Heart right ventricle (tissue), 16 donors: ENCODE measurements at regions not wholly inside any gene's neighbourhood (a gene's known extent, or its start where the extent isn't known, plus 50 kb on each side); places are given as distances from the start of the nearest gene placed in this dataset.

ENCODE experiments used
- ATAC-seq, 8 donors: fragments of 200-7000 bp; cut with Tn5 transposase; one replicate each; pipeline ENCODE4 v1.9.1; 2020; ENCODE audit warnings: mild to moderate bottlenecking in 8 of 8, moderate library complexity in 8 of 8, moderate number of reproducible peaks in 1 of 8
- DNase-seq, 2 donors: peaks; one replicate each; pipeline ENCODE4 v3.0.0-alpha.2; 2020
- H3K27ac ChIP-seq, 10 donors: fragments of 200-600 bp; sonication (generic) in 2 of 10; one replicate each; pipeline versions ENCODE4 v1.5.0 to v1.8.0; 2020 to 2022; ENCODE audit warnings: mild to moderate bottlenecking in 3 of 10
- H3K27me3 ChIP-seq, 7 donors: fragments of 200-600 bp; one replicate each; pipeline ENCODE4 v1.8.0; 2021 to 2022; ENCODE audit warnings: mild to moderate bottlenecking in 2 of 7
- H3K36me3 ChIP-seq, 9 donors: fragments of 200-600 bp; sonication (generic) in 1 of 9; one replicate each; pipeline versions ENCODE4 v1.5.0 to v1.8.0; 2020 to 2022; ENCODE audit warnings: mild to moderate bottlenecking in 2 of 9
- H3K4me1 ChIP-seq, 9 donors: fragments of 200-600 bp; sonication (generic) in 1 of 9; one replicate each; pipeline versions ENCODE4 v1.5.0 to v1.8.0; 2020 to 2022; ENCODE audit warnings: mild to moderate bottlenecking in 4 of 9
- H3K4me3 ChIP-seq, 10 donors: fragments of 200-600 bp; sonication (generic) in 2 of 10; one replicate each; pipeline versions ENCODE4 v1.5.0 to v1.8.0; 2020 to 2022; ENCODE audit warnings: mild to moderate bottlenecking in 7 of 10, moderate library complexity in 2 of 10
- H3K9me3 ChIP-seq, 11 donors: fragments of 200-600 bp in 10 of 11; sonication (generic) in 2 of 11; one replicate each; pipeline versions ENCODE4 v1.5.0 to v1.8.0; 2013 to 2022; ENCODE audit warnings: mild to moderate bottlenecking in 2 of 11, control low read depth in 1 of 11, moderate library complexity in 1 of 11
- CTCF ChIP-seq, 9 donors: fragments of 200-600 bp; sonication (generic) in 2 of 9; IDR thresholded peaks; one replicate each; pipeline versions ENCODE4 v1.5.0 to v1.8.0; 2021 to 2022; ENCODE audit warnings: antibody characterized with exemption in 9 of 9, mild to moderate bottlenecking in 5 of 9, moderate library complexity in 1 of 9
- WGBS, 2 donors: extraction: QIAGEN DNeasy Blood & Tissue Kit; methylation state at CpG; one replicate each; pipeline ENCODE4 v1.1.7; 2013; ENCODE audit warnings: inconsistent platforms in 1 of 2; 5-methylcytosine and 5-hydroxymethylcytosine counted together
- intact Hi-C, 10 donors: fragments of 100-400 bp; cut with DNase I; formaldehyde crosslinking; loops; one replicate each; pipeline versions ENCODE4 v1.11.1 to v1.14.2; 2022
- donor health status: Arrhythmogenic right ventricular cardiomyopathy.
- donor health status: ischemic (EF 13 %, LVEDD 7.1; RV severe dilation, severe dysfunction).
- donor health status: healthy with polysubstance abuse.
- donor health status: DM: no; HTN: yes; CAD: no.
- donor health status: DM: no; HTN: no; CAD: no.
- donor health status: ischemic (EF 25% LVEDD 6.9; RV normal size, moderate dysfunction).
- donor health status: ischemic (EF 25% LVEDD 5.7; RV mildly dilated, moderate dysfunction).
- donor health status: healthy.
- donor health status: DM: yes; HTN: yes; CAD: no.
- donor health status: Ischemic cardiomyopathy.
- donor health status: ischemic (EF 35%, LVEDD 5.7; RV mildly dilated, moderate dysfunction).
- donor health status: nonischemic (EF 11% LVEDD 7.7; RV severe dilation, severe dysfunction).
- donor health status: DM: yes; HTN: yes; CAD: no.
- donor health status: PGD.
- donor health status: ischemic (EF 29% LVEDD 5.4; RV normal size, mild dysfunction).
- donor health status: nonischemic (EF 23%, LVEDD 6.1; RV moderate dilation, normal function).

- Histone ChIP-seq H3K9me3 (no peaks in the 10 kb centered on the region), H3K4me3 (no peak overlapping the region), H3K27ac (no peak overlapping the region), H3K4me1 (no peaks in the 10 kb centered on the region), H3K36me3 (no peaks in the 10 kb centered on the region), H3K27me3 (peaks cover 0 to 6% (median 0%) of the 10 kb centered on the region in 7 donors)
- 64 to 65% methylated on average over 4 of the region's 4 CpGs for WGBS, 2 donors
- intact Hi-C loops, result no loop called here
- TF ChIP-seq CTCF (IDR thresholded peaks at IDR 0.05), result no peak
- DNase-seq (no peak), ATAC-seq (no peak)
Measured at GRCh38 chr11:13883042-13883441, 79.5 kb upstream of the SPON1 start.

- ATAC-seq, result no peak
- no peaks in the 10 kb centered on the region for H3K36me3 ChIP-seq
- no peak for DNase-seq
- no peak for TF ChIP-seq CTCF (IDR thresholded peaks at IDR 0.05)
- no peak overlapping the region for H3K27ac ChIP-seq
- 82 to 87% methylated on average over 6 of the region's 6 CpGs for WGBS, 2 donors
- no peak overlapping the region for H3K4me3 ChIP-seq
- no peaks in the 10 kb centered on the region for H3K4me1 ChIP-seq
- H3K9me3 ChIP-seq, result no peaks in the 10 kb centered on the region
- intact Hi-C loops, result no loop called here
- H3K27me3 ChIP-seq, result peaks cover 0 to 9% (median 0%) of the 10 kb centered on the region in 7 donors
Measured at GRCh38 chr11:13883589-13883988, 78.9 kb upstream of the SPON1 start.

- no peaks in the 10 kb centered on the region for H3K9me3 ChIP-seq
- H3K36me3 ChIP-seq, result no peaks in the 10 kb centered on the region
- H3K27me3 ChIP-seq, result peaks cover 0 to 14% (median 0%) of the 10 kb centered on the region in 7 donors
- intact Hi-C loops, result no loop called here
- DNase-seq (no peak), ATAC-seq (no peak)
- 89 to 92% methylated on average over 9 of the region's 9 CpGs for WGBS, 2 donors
- H3K4me3 ChIP-seq, result no peak overlapping the region
- no peaks in the 10 kb centered on the region for H3K4me1 ChIP-seq
- TF ChIP-seq CTCF (IDR thresholded peaks at IDR 0.05), result no peak
- H3K27ac ChIP-seq, result no peak overlapping the region
Measured at GRCh38 chr11:13884158-13884799, 78.2 kb upstream of the SPON1 start.

GRCh38 chr11:13885083-13885482, 77.4 kb upstream of the SPON1 start:
- no peaks in the 10 kb centered on the region for H3K4me1 ChIP-seq

More at GRCh38 chr11:13885083-13885482, 77.4 kb upstream of the SPON1 start:
- ATAC-seq (no peak), DNase-seq (no peak)
- 97 to 100% methylated on average over 1 of the region's 1 CpG for WGBS, 2 donors
- no peak for TF ChIP-seq CTCF (IDR thresholded peaks at IDR 0.05)
- Histone ChIP-seq H3K4me3 (no peak overlapping the region), H3K36me3 (no peaks in the 10 kb centered on the region), H3K9me3 (no peaks in the 10 kb centered on the region), H3K27ac (no peak overlapping the region), H3K27me3 (peaks cover 0 to 14% (median 0%) of the 10 kb centered on the region in 7 donors)
- intact Hi-C loops, result no loop called here
